Neural cell (in vitro differentiated cells): ENCODE measurements at regions not wholly inside any gene's neighbourhood (a gene's known extent, or its start where the extent isn't known, plus 50 kb on each side); places are given as distances from the start of the nearest gene placed in this dataset.

ENCODE experiments used
- H2AFZ ChIP-seq: fragments of 200-600, 300-800 bp; sonication (generic), shearing (Covaris generic); 2 replicates; pipeline ENCODE4 v1.6.0; 2014; ENCODE audit warnings: low read depth, mild to moderate bottlenecking, antibody characterized with exemption, low read length, moderate library complexity
- H3F3A ChIP-seq: fragments of 200-600 bp; shearing (Covaris generic); 2 replicates; pipeline ENCODE4 v1.6.1; 2016; ENCODE audit warnings: mild to moderate bottlenecking, moderate library complexity, mixed read lengths, antibody characterized with exemption, low read length; ENCODE audit not compliant: insufficient read depth, poor library complexity, severe bottlenecking
- H3K27ac ChIP-seq: fragments of 200-600, 300-800 bp; sonication (generic), shearing (Covaris generic); 2 replicates; pipeline ENCODE4 v1.5.1; 2014; ENCODE audit warnings: mild to moderate bottlenecking, low read length, moderate library complexity
- H3K27me3 ChIP-seq: fragments of 300-800, 200-600 bp; sonication (generic), shearing (Covaris generic); 2 replicates; pipeline ENCODE4 v1.6.0; 2014; ENCODE audit warnings: mild to moderate bottlenecking, low read depth, low read length, moderate library complexity; ENCODE audit not compliant: insufficient read depth
- H3K36me3 ChIP-seq: fragments of 300-800, 200-600 bp; sonication (generic), shearing (Covaris generic); 2 replicates; pipeline ENCODE4 v1.5.1; 2014; ENCODE audit warnings: mild to moderate bottlenecking, antibody characterized with exemption, low read length, moderate library complexity; ENCODE audit not compliant: insufficient read depth
- H3K4me2 ChIP-seq: fragments of 300-800, 200-600 bp; sonication (generic), shearing (Covaris generic); 2 replicates; pipeline ENCODE4 v1.6.0; 2014; ENCODE audit warnings: mild to moderate bottlenecking, low read length
- H3K4me3 ChIP-seq: fragments of 300-800, 200-600 bp; sonication (generic), shearing (Covaris generic); 2 replicates; pipeline ENCODE4 v1.5.1; 2014; ENCODE audit warnings: mild to moderate bottlenecking, low read length, moderate library complexity
- H3K79me2 ChIP-seq: fragments of 200-600 bp; shearing (Covaris generic); replicated peaks from 2 replicates; pipeline ENCODE4 v1.6.0; 2014; ENCODE audit warnings: mild to moderate bottlenecking, low read length, moderate library complexity; ENCODE audit not compliant: insufficient read depth
- H3K9ac ChIP-seq: fragments of 300-800, 200-600 bp; sonication (generic), shearing (Covaris generic); 2 replicates; pipeline ENCODE4 v1.6.1; 2016; ENCODE audit warnings: mild to moderate bottlenecking, low read length, mixed read lengths
- H3K9me2 ChIP-seq: fragments of 200-600 bp; shearing (Covaris generic); 2 replicates; pipeline ENCODE4 v1.6.1; 2016; ENCODE audit warnings: mild to moderate bottlenecking, low read length, mixed read lengths; ENCODE audit not compliant: insufficient read depth
- H3K9me3 ChIP-seq: fragments of 200-600, 300-800 bp; sonication (generic), shearing (Covaris generic); 2 replicates; pipeline ENCODE4 v1.6.1; 2016; ENCODE audit warnings: mild to moderate bottlenecking, mixed run types, low read length, moderate library complexity, mixed read lengths
- H4K20me1 ChIP-seq: fragments of 200-600 bp; shearing (Covaris generic); 2 replicates; pipeline ENCODE4 v1.6.1; 2016; ENCODE audit warnings: mild to moderate bottlenecking, mixed run types; ENCODE audit not compliant: insufficient read depth
- CTCF ChIP-seq: fragments of 450-650 bp; IDR thresholded peaks from 2 replicates; pipeline ENCODE4 v1.5.1; 2014; ENCODE audit warnings: antibody characterized with exemption, mild to moderate bottlenecking, moderate library complexity; ENCODE audit not compliant: poor library complexity, severe bottlenecking
- EP300 ChIP-seq: fragments of 450-650 bp; conservative IDR thresholded peaks from 2 replicates; pipeline ENCODE4 v1.6.1; 2014; ENCODE audit warnings: antibody characterized with exemption, mild to moderate bottlenecking, moderate library complexity; ENCODE audit not compliant: poor library complexity, severe bottlenecking
- EZH2 ChIP-seq: fragments of 200-600, 300-800 bp; shearing (Covaris generic), sonication (generic); IDR thresholded peaks from 2 replicates; pipeline ENCODE4 v1.6.1; 2014; ENCODE audit warnings: antibody characterized with exemption, low read length, borderline replicate concordance, mild to moderate bottlenecking; ENCODE audit not compliant: insufficient read depth, poor library complexity, severe bottlenecking
- MXI1 ChIP-seq: fragments of 450-650 bp; conservative IDR thresholded peaks from 2 replicates; pipeline ENCODE4 v1.6.1; 2014; ENCODE audit warnings: antibody characterized with exemption, mild to moderate bottlenecking; ENCODE audit not compliant: poor library complexity, severe bottlenecking
- POLR2AphosphoS5 ChIP-seq: IDR thresholded peaks from 2 replicates; pipeline ENCODE4 v1.6.1; 2012
- RAD21 ChIP-seq: fragments of 450-650 bp; conservative IDR thresholded peaks from 2 replicates; pipeline ENCODE4 v1.6.1; 2014; ENCODE audit warnings: antibody characterized with exemption, mild to moderate bottlenecking, moderate library complexity
- REST ChIP-seq: IDR thresholded peaks from 2 replicates; pipeline ENCODE4 v1.6.1; 2012; ENCODE audit warnings: borderline replicate concordance
- SMC3 ChIP-seq: fragments of 450-650 bp; conservative IDR thresholded peaks from 2 replicates; pipeline ENCODE4 v1.6.1; 2014; ENCODE audit warnings: antibody characterized with exemption, mild to moderate bottlenecking, moderate library complexity; ENCODE audit not compliant: poor library complexity
- TAF1 ChIP-seq: IDR thresholded peaks from 2 replicates; pipeline ENCODE4 v1.6.1; 2012; ENCODE audit warnings: low read depth

GRCh38 chr10:27451054-27451453, 53.0 kb upstream of the RAB18 start:
- Histone ChIP-seq H2AFZ (no peak overlapping the region), H3K9me3 (no peaks in the 10 kb centered on the region), H3F3A (no peaks in the 10 kb centered on the region), H3K9ac (no peak overlapping the region), H3K27ac (no peak overlapping the region), H3K36me3 (no peaks in the 10 kb centered on the region), H3K4me2 (no peak overlapping the region), H4K20me1 (no peaks in the 10 kb centered on the region), H3K4me3 (no peak overlapping the region), H3K9me2 (no peaks in the 10 kb centered on the region), H3K79me2 (no peaks in the 10 kb centered on the region), H3K27me3 (no peaks in the 10 kb centered on the region)
- TF ChIP-seq MXI1 (no peak), EP300 (no peak), CTCF (no peak), RAD21 (no peak), POLR2AphosphoS5 (no peak), EZH2 (no peak), SMC3 (no peak), TAF1 (no peak), REST (no peak)

- Histone ChIP-seq H3K27ac (no peak overlapping the region), H3K9me3 (no peaks in the 10 kb centered on the region), H2AFZ (no peak overlapping the region), H3K4me3 (no peak overlapping the region), H3K9ac (no peak overlapping the region), H3F3A (no peaks in the 10 kb centered on the region), H3K27me3 (no peaks in the 10 kb centered on the region), H3K79me2 (no peaks in the 10 kb centered on the region), H3K36me3 (no peaks in the 10 kb centered on the region), H4K20me1 (no peaks in the 10 kb centered on the region), H3K9me2 (no peaks in the 10 kb centered on the region), H3K4me2 (no peak overlapping the region)
- no peak for TF ChIP-seq EZH2
- TF ChIP-seq TAF1, result no peak
- no peak for TF ChIP-seq SMC3
- TF ChIP-seq RAD21, result no peak
- no peak for TF ChIP-seq MXI1
- TF ChIP-seq EP300, result no peak
- TF ChIP-seq CTCF, result no peak
- no peak for TF ChIP-seq REST
- no peak for TF ChIP-seq POLR2AphosphoS5
Observed at GRCh38 chr10:27450225-27450624, 53.9 kb upstream of the RAB18 start.
